ENCODE measurements at regions not wholly inside any gene's neighbourhood (a gene's known extent, or its start where the extent isn't known, plus 50 kb on each side); places are given as distances from the start of the nearest gene placed in this dataset.

DNA sequence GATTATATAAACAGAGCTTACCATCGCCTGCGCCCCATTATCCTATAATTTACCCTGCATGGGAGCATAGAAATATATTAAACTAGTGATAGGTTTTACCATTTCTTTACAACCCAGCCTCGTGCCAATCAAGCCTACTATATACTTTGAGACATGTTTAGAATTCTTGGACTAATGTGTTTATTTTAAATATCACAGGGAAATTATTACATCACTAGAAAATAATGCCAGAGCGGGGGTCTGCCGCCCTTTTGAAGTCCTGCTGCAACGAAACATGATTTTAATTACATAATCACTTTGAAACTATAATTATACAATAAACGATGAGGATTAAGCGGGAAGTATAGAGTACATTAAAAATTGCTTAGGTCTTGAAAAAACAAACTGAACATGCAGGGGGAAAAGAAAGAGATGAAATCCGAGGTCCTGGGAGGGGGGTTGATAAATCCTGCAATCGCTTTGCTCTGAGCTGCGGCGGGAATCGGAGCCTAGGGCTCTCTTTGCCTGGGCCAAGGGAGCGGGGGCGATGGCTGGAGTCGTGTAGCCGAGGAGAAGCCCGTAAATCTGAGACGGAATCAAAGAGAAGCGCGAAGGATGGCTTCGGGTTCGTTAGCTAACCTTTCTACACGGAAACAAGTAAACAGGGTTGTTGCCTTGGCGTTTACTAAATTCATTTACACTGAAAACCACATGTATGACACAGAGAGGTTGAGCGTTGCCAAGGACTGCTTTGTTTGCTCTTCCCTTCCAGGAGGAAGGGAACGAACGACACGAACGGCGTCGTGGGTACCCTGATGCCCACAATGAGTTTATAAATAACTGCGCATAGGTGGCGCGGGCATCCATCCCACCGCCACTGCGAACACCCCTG, 127.6 kb downstream of the TMEM174 start:
- Histone ChIP-seq H3K4me1 (no peaks in the 10 kb centered on the region), H3K27me3 (peaks cover 12 to 87% of the 10 kb centered on the region in 2 donors), H3K36me3 (no peaks in the 10 kb centered on the region), H3K4me3 (no peak overlapping the region), H3K27ac (no peak overlapping the region), H3K9me3 (no peaks in the 10 kb centered on the region)
- TF ChIP-seq POLR2AphosphoS5 (IDR thresholded peaks at IDR 0.05) (no peak), POLR2A (IDR thresholded peaks at IDR 0.05) (no peak)
- TF ChIP-seq, protein P1, sequence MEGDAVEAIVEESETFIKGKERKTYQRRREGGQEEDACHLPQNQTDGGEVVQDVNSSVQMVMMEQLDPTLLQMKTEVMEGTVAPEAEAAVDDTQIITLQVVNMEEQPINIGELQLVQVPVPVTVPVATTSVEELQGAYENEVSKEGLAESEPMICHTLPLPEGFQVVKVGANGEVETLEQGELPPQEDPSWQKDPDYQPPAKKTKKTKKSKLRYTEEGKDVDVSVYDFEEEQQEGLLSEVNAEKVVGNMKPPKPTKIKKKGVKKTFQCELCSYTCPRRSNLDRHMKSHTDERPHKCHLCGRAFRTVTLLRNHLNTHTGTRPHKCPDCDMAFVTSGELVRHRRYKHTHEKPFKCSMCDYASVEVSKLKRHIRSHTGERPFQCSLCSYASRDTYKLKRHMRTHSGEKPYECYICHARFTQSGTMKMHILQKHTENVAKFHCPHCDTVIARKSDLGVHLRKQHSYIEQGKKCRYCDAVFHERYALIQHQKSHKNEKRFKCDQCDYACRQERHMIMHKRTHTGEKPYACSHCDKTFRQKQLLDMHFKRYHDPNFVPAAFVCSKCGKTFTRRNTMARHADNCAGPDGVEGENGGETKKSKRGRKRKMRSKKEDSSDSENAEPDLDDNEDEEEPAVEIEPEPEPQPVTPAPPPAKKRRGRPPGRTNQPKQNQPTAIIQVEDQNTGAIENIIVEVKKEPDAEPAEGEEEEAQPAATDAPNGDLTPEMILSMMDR (IDR thresholded peaks at IDR 0.05) = no peak
- no peak for DNase-seq (ENCODE audit: low spot score in 2 of 2)
- intact Hi-C loops (cut with DNase I; ENCODE audit: low total_unique reads) = no loop called here

DNA sequence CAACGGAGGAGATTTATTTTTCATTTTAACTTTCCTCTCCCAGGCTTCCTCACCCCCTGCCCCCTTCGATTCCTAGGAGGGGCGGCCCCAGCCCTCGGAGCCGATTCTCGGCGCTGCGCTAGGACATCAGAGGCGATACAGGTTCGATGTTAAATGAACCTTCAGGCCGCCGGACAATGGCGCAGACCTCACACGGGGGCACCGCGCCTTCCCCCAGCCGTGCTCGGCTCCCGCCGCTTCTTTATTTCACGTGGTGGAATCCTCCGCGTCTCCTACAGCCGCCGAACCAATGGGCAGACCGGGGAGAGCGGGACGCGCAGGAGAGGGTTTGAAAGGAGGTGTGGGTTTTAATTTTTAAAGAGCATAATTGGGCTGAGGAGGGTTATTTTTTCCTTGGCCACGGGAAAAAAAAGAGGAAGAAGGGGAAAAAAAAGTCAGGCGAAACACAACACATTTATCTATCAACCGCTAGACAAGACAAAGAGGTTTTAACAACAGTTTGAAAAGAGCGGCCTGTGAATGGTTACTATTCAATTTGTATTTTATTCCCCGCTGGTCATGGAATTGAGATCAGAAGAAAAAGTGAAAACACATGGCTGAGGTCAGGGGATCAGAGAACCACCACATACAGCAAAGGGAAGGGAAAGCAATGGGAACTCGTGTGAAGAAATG, 126.8 kb downstream of the TMEM174 start:
- no peak for DNase-seq (ENCODE audit: low spot score in 2 of 2)
- no peaks in the 10 kb centered on the region for H3K9me3 ChIP-seq
- peaks cover 12 to 84% of the 10 kb centered on the region in 2 donors for H3K27me3 ChIP-seq
- no peaks in the 10 kb centered on the region for H3K36me3 ChIP-seq
- H3K4me3 ChIP-seq = peak overlapping the region in 2 of 3 donors; percentile 1 to 53
- no peaks in the 10 kb centered on the region for H3K4me1 ChIP-seq
- TF ChIP-seq, protein P1 (IDR thresholded peaks at IDR 0.05) = no peak
- TF ChIP-seq POLR2AphosphoS5 (IDR thresholded peaks at IDR 0.05) = no peak
- no peak for TF ChIP-seq POLR2A (IDR thresholded peaks at IDR 0.05)
- intact Hi-C loops (cut with DNase I; ENCODE audit: low total_unique reads) = no loop called here
- no peak overlapping the region for H3K27ac ChIP-seq

DNA sequence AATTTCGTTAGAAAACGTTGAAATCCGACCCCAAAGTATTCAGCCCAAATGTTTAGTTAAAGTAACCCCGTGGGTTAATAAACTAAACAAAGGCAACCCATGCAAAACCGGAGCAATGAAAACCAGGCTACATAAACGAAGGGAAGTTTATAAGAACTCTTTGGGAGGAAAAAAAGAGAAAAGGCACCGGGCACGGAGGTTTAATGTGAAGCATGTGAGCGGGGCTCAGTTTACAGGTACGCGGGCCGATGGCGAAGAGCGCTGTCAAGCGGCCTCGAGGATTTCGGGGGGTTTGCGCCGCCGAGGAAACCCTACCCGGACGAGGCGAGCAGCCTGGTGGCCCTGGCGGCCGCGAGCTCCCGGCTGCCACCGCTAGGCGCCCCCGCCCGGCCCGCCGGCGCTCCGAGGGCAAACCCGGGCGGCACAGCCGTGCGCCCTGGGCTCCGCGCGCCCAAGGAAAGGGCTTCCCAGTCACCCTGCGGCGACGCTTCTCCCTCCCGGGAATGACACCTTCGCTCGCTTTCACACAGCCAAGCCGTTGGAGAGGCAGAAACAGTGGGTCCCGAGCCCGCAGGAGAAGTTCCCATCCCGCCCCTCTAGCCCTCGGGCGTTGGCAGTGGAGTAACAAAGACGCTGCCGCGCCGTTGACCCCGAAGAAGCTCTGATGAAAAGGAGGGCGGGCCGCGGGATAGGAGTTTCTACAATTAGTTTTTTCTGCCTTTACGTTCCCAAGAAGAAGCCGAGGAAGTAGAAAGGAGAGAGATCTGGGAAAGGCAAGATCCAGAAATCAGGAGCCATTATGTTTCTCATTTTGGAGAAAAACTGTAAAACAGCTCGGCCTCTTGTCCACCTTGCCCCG, 126.0 kb downstream of the TMEM174 start:
- Histone ChIP-seq H3K4me1 (no peaks in the 10 kb centered on the region), H3K36me3 (no peaks in the 10 kb centered on the region), H3K27ac (no peak overlapping the region), H3K4me3 (peak overlapping the region; percentile 1 to 53 (median 7)), H3K9me3 (no peaks in the 10 kb centered on the region), H3K27me3 (peaks cover 12 to 76% of the 10 kb centered on the region in 2 donors)
- no peak for DNase-seq (ENCODE audit: low spot score in 2 of 2)
- TF ChIP-seq POLR2AphosphoS5 (IDR thresholded peaks at IDR 0.05) (no peak), POLR2A (IDR thresholded peaks at IDR 0.05) (no peak)
- TF ChIP-seq, protein P1 (IDR thresholded peaks at IDR 0.05) = no peak
- intact Hi-C loops (cut with DNase I; ENCODE audit: low total_unique reads) = no loop called here

DNA sequence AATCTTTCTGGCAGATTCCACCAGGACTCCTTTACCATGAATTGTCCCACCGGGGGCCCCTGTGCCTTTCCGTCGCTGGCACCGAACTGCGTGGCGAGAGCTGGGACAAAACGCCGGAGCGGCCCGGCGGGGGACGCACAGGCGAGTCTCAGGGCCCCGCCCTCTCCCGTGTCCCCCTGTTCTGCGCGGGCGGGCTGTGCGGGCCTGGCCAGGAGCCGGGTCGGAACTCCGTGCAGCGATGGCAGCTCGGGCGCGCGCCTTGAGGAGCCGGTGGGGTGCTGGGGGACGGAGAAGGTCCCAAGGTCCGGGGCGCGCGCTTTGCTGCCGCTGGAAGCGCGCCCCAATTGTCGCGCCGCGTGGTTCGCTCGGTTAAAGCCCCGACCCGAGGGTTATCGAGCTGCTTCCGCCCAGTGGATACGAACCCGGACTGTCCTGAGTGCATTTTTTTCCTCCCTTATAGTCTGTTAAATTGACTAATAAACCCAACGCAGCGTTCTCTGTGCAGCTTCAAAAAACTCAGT, 125.3 kb downstream of the TMEM174 start:
- no peaks in the 10 kb centered on the region for H3K4me1 ChIP-seq
- no peak for DNase-seq (ENCODE audit: low spot score in 2 of 2)
- no peaks in the 10 kb centered on the region for H3K9me3 ChIP-seq
- H3K4me3 ChIP-seq = peak overlapping the region in 1 of 3 donors; percentile 39
- H3K27me3 ChIP-seq = peaks cover 12 to 69% of the 10 kb centered on the region in 2 donors
- H3K36me3 ChIP-seq = no peaks in the 10 kb centered on the region
- no peak for TF ChIP-seq POLR2AphosphoS5 (IDR thresholded peaks at IDR 0.05)
- TF ChIP-seq, protein P1 (IDR thresholded peaks at IDR 0.05) = no peak
- no peak for TF ChIP-seq POLR2A (IDR thresholded peaks at IDR 0.05)
- no peak overlapping the region for H3K27ac ChIP-seq
- intact Hi-C loops (cut with DNase I; ENCODE audit: low total_unique reads) = no loop called here

All from breast epithelium (tissue), 4 donors.